Fibroblast of the aortic adventitia (primary cell): ENCODE measurements at regions not wholly inside any gene's neighbourhood (a gene's known extent, or its start where the extent isn't known, plus 50 kb on each side); places are given as distances from the start of the nearest gene placed in this dataset. TPM values are rescaled to one million over a fixed set of nuclear protein-coding genes. Genes with fewer than 3 reads are reported as not detected.

Experiments
- DNase-seq: peaks from one replicate; pipeline ENCODE4 v3.0.0-alpha.2; 2010; ENCODE audit warnings: low read depth
- H3K4me3 ChIP-seq: 2 replicates; pipeline ENCODE4 v1.5.1; 2011; ENCODE audit warnings: low read depth, mild to moderate bottlenecking, control low read depth, low read length, moderate library complexity
- small RNA-seq: library from RNA; depleted of rRNA; stranded (forward); fragments of <200 nt; gene quantifications from one replicate; pipeline ENCODE3, GENCODE V24; 2012
- TF ChIP-seq, protein P1 (sequence below): IDR thresholded peaks from 2 replicates; pipeline ENCODE4 v1.5.1; 2011; ENCODE audit warnings: mild to moderate bottlenecking, low read length, control low read depth, inconsistent platforms; ENCODE audit not compliant: insufficient read depth

DNA sequence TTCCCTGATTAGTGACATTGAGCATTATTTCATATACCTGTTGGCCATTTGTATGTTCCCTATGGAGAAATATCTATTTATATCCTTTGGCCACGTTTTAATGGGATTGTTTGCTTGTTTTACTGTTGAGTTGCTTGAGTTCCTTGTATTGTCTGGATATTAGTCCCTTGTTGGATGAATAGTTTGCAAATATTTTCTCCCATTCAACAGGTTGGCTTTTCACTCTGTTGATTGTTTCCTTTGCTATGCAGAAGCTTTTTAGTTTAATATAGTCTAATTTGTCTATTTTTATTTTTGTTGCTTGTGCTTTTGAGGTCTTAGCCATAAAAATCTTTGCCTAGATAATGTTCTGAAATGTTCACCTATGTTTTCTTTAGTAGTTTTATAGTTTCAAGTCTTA lies 60.2 kb upstream of the HUWE1 start:
- no peak for DNase-seq
- TF ChIP-seq, protein P1, sequence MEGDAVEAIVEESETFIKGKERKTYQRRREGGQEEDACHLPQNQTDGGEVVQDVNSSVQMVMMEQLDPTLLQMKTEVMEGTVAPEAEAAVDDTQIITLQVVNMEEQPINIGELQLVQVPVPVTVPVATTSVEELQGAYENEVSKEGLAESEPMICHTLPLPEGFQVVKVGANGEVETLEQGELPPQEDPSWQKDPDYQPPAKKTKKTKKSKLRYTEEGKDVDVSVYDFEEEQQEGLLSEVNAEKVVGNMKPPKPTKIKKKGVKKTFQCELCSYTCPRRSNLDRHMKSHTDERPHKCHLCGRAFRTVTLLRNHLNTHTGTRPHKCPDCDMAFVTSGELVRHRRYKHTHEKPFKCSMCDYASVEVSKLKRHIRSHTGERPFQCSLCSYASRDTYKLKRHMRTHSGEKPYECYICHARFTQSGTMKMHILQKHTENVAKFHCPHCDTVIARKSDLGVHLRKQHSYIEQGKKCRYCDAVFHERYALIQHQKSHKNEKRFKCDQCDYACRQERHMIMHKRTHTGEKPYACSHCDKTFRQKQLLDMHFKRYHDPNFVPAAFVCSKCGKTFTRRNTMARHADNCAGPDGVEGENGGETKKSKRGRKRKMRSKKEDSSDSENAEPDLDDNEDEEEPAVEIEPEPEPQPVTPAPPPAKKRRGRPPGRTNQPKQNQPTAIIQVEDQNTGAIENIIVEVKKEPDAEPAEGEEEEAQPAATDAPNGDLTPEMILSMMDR: no peak
- H3K4me3 ChIP-seq: no peak overlapping the region

DNA sequence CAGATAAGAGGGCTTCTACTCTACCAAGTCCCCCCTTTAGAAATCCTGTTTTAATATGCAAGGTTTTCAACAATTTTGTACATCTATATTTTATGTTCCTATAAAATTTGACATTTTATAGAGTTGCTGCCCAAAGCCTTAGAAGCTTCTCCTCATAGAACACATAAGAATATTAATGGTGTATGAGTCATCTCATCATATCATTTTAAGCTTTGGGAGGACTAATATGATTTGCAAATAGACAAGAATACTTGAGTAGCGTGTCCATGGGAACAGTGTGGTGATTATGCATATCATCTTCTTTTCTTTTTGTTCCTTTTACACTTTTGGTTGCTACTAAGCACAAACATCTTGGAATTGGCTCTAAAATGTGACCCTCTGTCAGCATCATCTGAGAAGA lies 56.7 kb upstream of the HUWE1 start:
- DNase-seq: no peak
- no peak overlapping the region for H3K4me3 ChIP-seq
- TF ChIP-seq, protein P1: no peak

DNA sequence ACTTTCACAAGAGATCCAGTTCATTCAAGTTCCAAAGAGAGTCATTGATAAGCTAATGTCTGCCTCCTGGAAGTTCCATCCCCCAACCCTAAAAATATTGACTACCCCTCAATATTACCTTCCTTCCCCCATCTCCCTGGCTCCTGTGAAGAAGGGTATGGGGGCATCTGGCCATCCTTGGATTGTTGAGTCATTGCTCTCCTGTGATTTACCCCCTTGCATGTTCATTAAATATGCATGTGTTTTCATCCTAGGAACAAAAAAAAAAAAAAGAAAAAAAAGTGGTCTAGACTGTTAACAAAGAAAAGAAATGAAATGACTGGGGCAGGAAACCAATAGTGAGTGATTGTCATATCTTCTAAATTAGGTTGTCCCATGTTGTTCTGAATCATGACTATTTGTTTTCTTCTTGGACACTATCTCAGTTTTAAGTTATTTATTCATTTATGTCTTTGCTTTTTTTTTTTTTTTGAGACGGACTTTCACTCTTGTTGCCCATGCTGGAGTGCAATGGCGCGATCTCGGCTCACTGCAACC lies 51.9 kb upstream of the HUWE1 start:
- H3K4me3 ChIP-seq: no peak overlapping the region
- TF ChIP-seq, protein P1: no peak
- DNase-seq: no peak

Small RNAs in the stretch of these regions (small RNA-seq; reads per million reads assigned to genes)
- gene BX323845.1 (not detected), gene BX323845.2 (not detected)
